Panc1 (cell line): ENCODE measurements at regions not wholly inside any gene's neighbourhood (a gene's known extent, or its start where the extent isn't known, plus 50 kb on each side); places are given as distances from the start of the nearest gene placed in this dataset.

Experiments used
- ATAC-seq: fragments of 200-7000 bp; cut with Tn5 transposase; 2 replicates; pipeline ENCODE4 v1.9.1; 2020; ENCODE audit warnings: mild to moderate bottlenecking, moderate library complexity
- BruUV-seq: library from RNA; stranded (reverse); fragments of 400-500 nt; replicated peaks from 2 replicates; lab custom pipeline; 2021; lab: Mats Ljungman, UMichigan
- CTCF ChIA-PET: fragments of 300-600 bp; sonication (Branson Sonifier 250); formaldehyde crosslinking; loops from one replicate; lab custom pipeline; 2022; ENCODE audit warnings: antibody characterized with exemption; lab: Charles Lee
- POLR2A ChIA-PET: fragments of 300-600 bp; sonication (Branson Sonifier 250); formaldehyde crosslinking; loops from one replicate; lab custom pipeline; 2022; ENCODE audit warnings: antibody characterized with exemption; lab: Charles Lee
- DNase-seq: peaks from one replicate; pipeline ENCODE4 v3.0.0-alpha.2; 2010; ENCODE audit warnings: low read depth, low spot score
- H3K27ac ChIP-seq: 2 replicates; pipeline ENCODE4 v1.5.1; 2011; ENCODE audit warnings: mild to moderate bottlenecking, low read length, inconsistent platforms
- H3K27me3 ChIP-seq: fragments of 200-500 bp; sonication (Bioruptor generic); 2 replicates; pipeline ENCODE4 v1.6.0; 2014; ENCODE audit warnings: low read length, inconsistent platforms; ENCODE audit not compliant: control insufficient read depth, insufficient read depth
- H3K36me3 ChIP-seq: fragments of 200-500 bp; sonication (Bioruptor generic); 2 replicates; pipeline ENCODE4 v1.5.1; 2014; ENCODE audit warnings: inconsistent platforms, mild to moderate bottlenecking, low read length, moderate library complexity; ENCODE audit not compliant: control insufficient read depth, insufficient read depth
- H3K4me1 ChIP-seq: 2 replicates; pipeline ENCODE4 v1.5.1; 2011; ENCODE audit warnings: inconsistent platforms, mild to moderate bottlenecking, low read length, moderate library complexity; ENCODE audit not compliant: control insufficient read depth, insufficient read depth
- H3K4me3 ChIP-seq, 2 experiments: 2 replicates each; pipeline ENCODE4 v1.5.1; 2011 to 2012; ENCODE audit warnings: low read depth in 2 of 2, low read length in 2 of 2, mild to moderate bottlenecking in 2 of 2, inconsistent platforms in 1 of 2, moderate library complexity in 1 of 2
- H3K9me3 ChIP-seq: fragments of 200-500 bp; sonication (Bioruptor generic); 2 replicates; pipeline ENCODE4 v1.5.1; 2014; ENCODE audit warnings: low read depth, mild to moderate bottlenecking, inconsistent platforms, low read length, moderate library complexity; ENCODE audit not compliant: control insufficient read depth, insufficient read depth
- CTCF ChIP-seq: fragments of 450-650 bp; IDR thresholded peaks from 2 replicates; pipeline ENCODE4 v1.5.1; 2017; ENCODE audit warnings: mild to moderate bottlenecking
- POLR2AphosphoS5 ChIP-seq: IDR thresholded peaks from 2 replicates; pipeline ENCODE4 v1.6.1; 2012; ENCODE audit warnings: mild to moderate bottlenecking, low read depth, low read length, moderate library complexity
- REST ChIP-seq, 2 experiments: IDR thresholded peaks; 2 replicates each; pipeline ENCODE4 v1.6.1; 2011 to 2012; ENCODE audit warnings: low read depth in 2 of 2, control low read depth in 1 of 2, low read length in 1 of 2, mild to moderate bottlenecking in 1 of 2, moderate library complexity in 1 of 2; ENCODE audit not compliant: insufficient read depth in 1 of 2
- SIN3A ChIP-seq: IDR thresholded peaks from 2 replicates; pipeline ENCODE4 v1.6.1; 2012; ENCODE audit warnings: low read depth, mild to moderate bottlenecking, low read length, moderate library complexity, borderline replicate concordance; ENCODE audit not compliant: insufficient read depth
- TCF7L2 ChIP-seq: IDR thresholded peaks from 2 replicates; pipeline ENCODE4 v1.6.1; 2011; ENCODE audit warnings: mild to moderate bottlenecking, low read depth, low read length, inconsistent platforms
- in situ Hi-C: cut with HindIII; loops from 2 replicates; pipeline ENCODE4 v1.10.0; 2016; ENCODE audit warnings: low sequenced_read_pairs, low pct_unique_long_range_greater_than_20kb
- intact Hi-C: fragments of 100-400 bp; cut with micrococcal nuclease; formaldehyde crosslinking; loops from one replicate; pipeline ENCODE4 v1.10.0; 2022; ENCODE audit not compliant: unreplicated experiment

GRCh38 chr15:38130205-38130567 lies 122.5 kb upstream of the SPRED1 start:
- ChIA-PET POLR2A (interaction anchor here (0.6 kb wide), 1 partner anchor 1188 kb away, joined by 6 read pairs; no protein-coding TSS in a partner anchor), CTCF (no interaction called here)
- no TSS peak for BruUV-seq
- no peak for TF ChIP-seq REST (IDR thresholded peaks at IDR 0.05; ENCODE audit: insufficient read depth in 1 of 2, low read depth in 2 of 2, low read length in 1 of 2)
- TF ChIP-seq TCF7L2, result no peak
- no peak for TF ChIP-seq CTCF
- no peaks in the 10 kb centered on the region for H3K9me3 ChIP-seq
- H3K4me1 ChIP-seq, result no peaks in the 10 kb centered on the region
- H3K36me3 ChIP-seq, result no peaks in the 10 kb centered on the region
- H3K27me3 ChIP-seq, result no peaks in the 10 kb centered on the region
- H3K4me3 ChIP-seq, result no peak overlapping the region; a peak in 1 of 4 replicates
- ATAC-seq (no peak), DNase-seq (no peak)
- H3K27ac ChIP-seq, result no peak overlapping the region
- in situ Hi-C loops (no loop called here), intact Hi-C loops (no loop called here)

- TF ChIP-seq SIN3A, result no peak
- TF ChIP-seq TCF7L2, result no peak
- TF ChIP-seq REST (IDR thresholded peaks at IDR 0.05; ENCODE audit: insufficient read depth in 1 of 2, low read depth in 2 of 2, low read length in 1 of 2), result no peak
- TF ChIP-seq CTCF, result no peak
- no peak for TF ChIP-seq POLR2AphosphoS5
- Histone ChIP-seq H3K27ac (no peak overlapping the region), H3K4me1 (no peaks in the 10 kb centered on the region), H3K4me3 (no peak overlapping the region), H3K36me3 (no peaks in the 10 kb centered on the region), H3K27me3 (no peaks in the 10 kb centered on the region), H3K9me3 (no peaks in the 10 kb centered on the region)
- intact Hi-C loops (no loop called here), in situ Hi-C loops (no loop called here)
- ATAC-seq (no peak), DNase-seq (no peak)
- CTCF ChIA-PET, result no interaction called here
- no TSS peak for BruUV-seq
- POLR2A ChIA-PET, result no interaction called here
Measured at GRCh38 chr15:38130740-38131498, 121.7 kb upstream of the SPRED1 start.
